22Rv1 (cell line): ENCODE measurements at regions not wholly inside any gene's neighbourhood (a gene's known extent, or its start where the extent isn't known, plus 50 kb on each side); places are given as distances from the start of the nearest gene placed in this dataset.

ENCODE experiments used
- ZFX ChIP-seq: fragments of 450-650 bp; IDR thresholded peaks from 2 replicates; pipeline ENCODE4 v1.6.1; 2017; ENCODE audit warnings: antibody characterized with exemption, borderline replicate concordance
- TF ChIP-seq, protein P1 (sequence below): fragments of 450-650 bp; IDR thresholded peaks from 2 replicates; pipeline ENCODE4 v1.5.1; 2017; ENCODE audit warnings: mild to moderate bottlenecking

- TF ChIP-seq, protein P1, sequence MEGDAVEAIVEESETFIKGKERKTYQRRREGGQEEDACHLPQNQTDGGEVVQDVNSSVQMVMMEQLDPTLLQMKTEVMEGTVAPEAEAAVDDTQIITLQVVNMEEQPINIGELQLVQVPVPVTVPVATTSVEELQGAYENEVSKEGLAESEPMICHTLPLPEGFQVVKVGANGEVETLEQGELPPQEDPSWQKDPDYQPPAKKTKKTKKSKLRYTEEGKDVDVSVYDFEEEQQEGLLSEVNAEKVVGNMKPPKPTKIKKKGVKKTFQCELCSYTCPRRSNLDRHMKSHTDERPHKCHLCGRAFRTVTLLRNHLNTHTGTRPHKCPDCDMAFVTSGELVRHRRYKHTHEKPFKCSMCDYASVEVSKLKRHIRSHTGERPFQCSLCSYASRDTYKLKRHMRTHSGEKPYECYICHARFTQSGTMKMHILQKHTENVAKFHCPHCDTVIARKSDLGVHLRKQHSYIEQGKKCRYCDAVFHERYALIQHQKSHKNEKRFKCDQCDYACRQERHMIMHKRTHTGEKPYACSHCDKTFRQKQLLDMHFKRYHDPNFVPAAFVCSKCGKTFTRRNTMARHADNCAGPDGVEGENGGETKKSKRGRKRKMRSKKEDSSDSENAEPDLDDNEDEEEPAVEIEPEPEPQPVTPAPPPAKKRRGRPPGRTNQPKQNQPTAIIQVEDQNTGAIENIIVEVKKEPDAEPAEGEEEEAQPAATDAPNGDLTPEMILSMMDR, result no peak
- TF ChIP-seq ZFX, result no peak
Measured at GRCh38 chr2:234249034-234249735, 198.7 kb downstream of the SPP2 start.
